GM18868 (cell line): ENCODE measurements at regions not wholly inside any gene's neighbourhood (a gene's known extent, or its start where the extent isn't known, plus 50 kb on each side); places are given as distances from the start of the nearest gene placed in this dataset.

Experiments used
- ATAC-seq: cut with Tn5 transposase; IDR thresholded peaks from one replicate; pipeline ENCODE4 v1.9.1; 2021; ENCODE audit warnings: mild to moderate bottlenecking, moderate library complexity; ENCODE audit not compliant: unreplicated experiment

- no peak for ATAC-seq
Measured at GRCh38 chr1:4086085-4086850, 186.2 kb upstream of the C1orf174 start.

DNA sequence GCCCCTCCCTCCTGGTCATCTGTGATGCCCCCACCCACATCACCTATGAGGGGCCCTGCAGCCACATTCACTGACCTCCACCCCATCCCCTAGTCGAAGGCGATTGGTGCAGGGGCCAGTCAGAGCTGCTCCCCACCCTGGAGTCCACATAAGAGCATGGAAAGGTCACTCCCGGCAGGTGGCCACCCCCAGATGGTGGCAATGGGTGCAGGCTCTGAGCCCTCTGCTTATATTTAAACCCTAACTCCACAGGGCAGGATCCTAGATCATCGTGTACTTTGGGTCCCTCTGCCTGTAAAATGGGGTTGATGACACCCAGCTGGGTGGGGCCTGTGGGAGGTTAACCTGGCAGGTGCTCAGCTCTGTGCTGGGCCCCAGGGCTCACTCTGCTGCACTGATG is 186.8 kb upstream of the C1orf174 start:
- no peak for ATAC-seq

- ATAC-seq, result no peak
Measured at GRCh38 chr1:4087530-4088420, 187.7 kb upstream of the C1orf174 start.

DNA sequence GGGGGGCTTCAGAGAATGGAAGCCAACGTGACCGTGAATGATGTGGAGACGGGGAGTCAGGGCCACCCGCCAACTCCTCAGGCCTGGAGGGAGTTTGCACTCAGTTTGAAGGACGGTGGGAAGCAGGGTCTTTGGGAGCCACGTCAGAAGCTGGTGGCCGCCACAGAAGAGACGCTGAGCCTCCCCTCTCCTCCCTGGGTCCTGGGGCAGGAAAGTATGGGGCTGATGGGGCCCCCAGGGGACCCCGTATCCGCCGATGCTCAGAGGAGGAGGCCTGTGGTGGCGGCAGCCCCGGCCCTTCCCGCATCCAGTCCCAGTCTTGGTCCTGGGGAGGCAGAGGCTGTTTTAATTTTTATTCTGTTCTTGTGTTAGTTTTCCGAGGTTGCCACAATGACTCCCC is 188.6 kb upstream of the C1orf174 start:
- ATAC-seq, result no peak

- no peak for ATAC-seq
Measured at GRCh38 chr1:4089421-4090175, 189.5 kb upstream of the C1orf174 start.

DNA sequence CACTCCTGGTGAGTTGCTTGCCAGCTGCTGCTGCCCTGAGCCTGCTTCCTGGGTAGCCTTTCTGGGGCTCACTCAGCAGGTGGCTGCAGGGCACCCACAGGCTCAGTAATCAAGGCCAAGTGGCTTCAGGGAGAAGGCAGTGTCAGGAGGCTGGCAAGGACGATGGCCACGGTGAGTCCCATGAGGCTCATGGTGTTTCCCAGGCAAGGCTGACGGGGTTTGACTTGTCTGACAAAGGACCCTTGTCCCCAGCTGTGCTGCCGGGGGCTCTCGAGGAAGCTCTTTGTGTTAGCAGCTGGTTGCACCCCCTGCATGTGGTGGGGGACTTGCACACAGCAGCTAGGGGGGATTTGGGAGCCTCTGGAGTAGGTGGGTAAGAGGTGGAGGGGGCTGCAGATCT is 190.5 kb upstream of the C1orf174 start:
- no peak for ATAC-seq

- ATAC-seq, result no peak
Measured at GRCh38 chr1:4090976-4091660, 191.0 kb upstream of the C1orf174 start.

- ATAC-seq, result no peak
Measured at GRCh38 chr1:4091996-4092395, 191.9 kb upstream of the C1orf174 start.

GRCh38 chr1:4093856-4094565 is 193.9 kb upstream of the C1orf174 start:
- ATAC-seq, result no peak

GRCh38 chr1:4095433-4095971 is 195.4 kb upstream of the C1orf174 start:
- ATAC-seq, result no peak

GRCh38 chr1:4101459-4102161 is 201.5 kb upstream of the C1orf174 start:
- ATAC-seq, result no peak

GRCh38 chr1:4105300-4105880 is 205.3 kb upstream of the C1orf174 start:
- ATAC-seq, result no peak

DNA sequence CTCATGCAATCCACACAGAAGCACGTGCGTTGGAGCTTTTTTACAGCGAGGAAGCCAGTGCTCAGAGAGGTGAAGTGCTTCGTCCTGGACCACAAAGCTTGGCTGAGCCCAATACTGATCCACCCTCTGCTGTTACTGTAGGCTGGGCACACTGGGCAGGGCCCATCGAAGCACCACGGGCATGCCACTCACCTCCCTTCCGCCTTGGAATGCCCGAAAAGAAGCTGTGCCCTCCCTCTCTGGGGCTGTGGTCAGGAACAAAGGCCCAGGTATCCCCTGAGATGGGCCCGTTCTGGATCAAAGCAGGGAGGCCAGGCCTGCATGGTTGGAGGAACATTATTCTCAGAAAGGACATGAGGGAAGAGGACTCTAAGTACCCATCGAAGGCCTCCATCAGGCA is 206.7 kb upstream of the C1orf174 start:
- ATAC-seq, result no peak

DNA sequence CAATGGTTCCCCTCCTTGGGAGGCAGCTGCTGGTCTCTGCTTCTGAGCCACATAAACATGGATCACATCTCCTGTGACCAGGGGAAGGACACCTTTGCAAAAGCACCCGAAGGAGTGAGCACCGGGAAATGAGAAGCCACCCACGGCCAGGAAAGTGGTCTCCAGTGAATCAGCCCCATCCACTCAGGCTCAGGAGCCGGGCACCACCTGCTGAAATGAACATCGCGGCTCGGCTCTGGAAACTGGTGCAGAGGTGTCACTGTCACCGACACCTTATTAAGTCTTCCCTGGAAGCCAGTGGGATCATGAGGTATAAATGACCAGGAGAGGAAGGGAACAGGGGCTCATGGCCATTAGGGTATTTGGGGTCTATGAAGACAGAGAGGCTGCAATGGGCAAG is 207.2 kb upstream of the C1orf174 start:
- no peak for ATAC-seq

- no peak for ATAC-seq
Measured at GRCh38 chr1:4108331-4108730, 208.3 kb upstream of the C1orf174 start.

DNA sequence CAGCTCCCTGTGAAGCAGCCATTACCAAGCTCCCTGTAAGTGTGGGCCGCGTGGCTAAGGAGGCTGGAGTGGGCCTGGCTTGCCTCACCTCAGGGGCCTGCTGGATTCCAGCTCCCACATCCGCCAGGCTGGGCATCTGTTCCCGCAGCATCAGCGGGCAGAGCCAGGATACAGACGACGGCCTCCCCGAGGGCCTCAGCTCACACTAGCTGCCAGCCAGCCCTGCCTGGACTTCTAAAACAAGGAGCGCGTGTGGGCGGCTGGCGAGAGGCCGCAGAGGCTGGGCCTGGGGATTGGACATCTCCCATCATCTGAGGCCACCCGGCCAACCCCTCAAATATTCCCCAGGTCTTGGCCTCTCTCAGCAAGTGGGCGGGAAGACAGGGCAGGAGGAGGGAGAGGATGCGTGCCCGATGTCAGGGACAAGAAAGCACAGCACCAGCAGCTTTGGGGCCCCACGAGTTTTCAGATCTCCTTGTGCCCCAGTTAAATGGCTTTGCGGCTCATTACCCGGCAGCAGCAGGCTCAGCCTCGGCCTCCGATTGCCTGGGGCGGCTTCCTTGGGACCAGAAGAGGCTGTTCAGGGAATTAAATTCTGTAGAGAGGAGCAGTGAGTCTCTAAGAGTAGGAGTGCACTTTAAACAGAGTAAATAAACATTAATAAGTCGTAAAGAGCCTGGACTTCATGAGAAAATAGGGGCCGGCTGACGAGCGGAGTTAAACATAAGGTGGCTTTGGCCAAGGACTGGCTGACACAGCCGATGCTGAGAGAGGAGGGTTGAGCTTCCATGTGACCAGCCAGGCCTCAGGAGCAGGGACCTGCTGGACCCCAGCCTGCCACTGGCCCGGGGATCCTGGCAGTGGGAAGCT is 208.9 kb upstream of the C1orf174 start:
- no peak for ATAC-seq

DNA sequence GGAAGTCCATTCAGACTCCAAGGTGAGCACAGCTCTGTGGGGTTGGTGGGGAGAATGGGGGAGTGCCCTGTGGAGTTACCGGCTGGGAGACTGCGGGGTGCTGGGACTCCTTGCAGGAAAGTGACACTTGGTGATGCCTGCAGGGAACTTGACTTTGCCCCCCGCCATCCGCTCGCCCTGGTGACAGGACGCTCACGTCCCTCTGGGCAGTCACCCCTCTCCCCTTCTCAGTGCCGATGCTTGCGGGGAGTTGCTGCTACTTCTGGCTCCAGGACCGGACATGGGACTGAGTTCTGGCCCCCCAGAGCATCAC is 209.5 kb upstream of the C1orf174 start:
- no peak for ATAC-seq

DNA sequence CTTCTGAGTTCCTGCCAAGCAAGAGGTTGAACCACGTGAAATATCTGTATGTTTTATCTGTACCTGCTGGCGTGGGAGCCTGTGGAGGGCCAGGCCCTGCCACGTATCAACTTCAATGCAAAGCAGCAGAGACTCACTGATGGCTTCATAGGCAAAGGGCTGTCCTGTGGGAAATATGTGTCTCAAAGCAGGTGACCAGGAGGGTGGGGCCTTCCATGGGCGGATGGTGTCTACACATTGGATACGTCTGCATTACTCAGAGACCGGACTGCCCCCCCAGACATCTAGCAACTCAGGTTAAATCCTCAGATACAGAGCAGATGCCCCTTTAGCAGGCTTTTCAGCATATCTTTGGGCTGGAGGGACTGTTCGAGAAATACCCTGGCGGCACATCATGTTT is 210.8 kb upstream of the C1orf174 start:
- no peak for ATAC-seq
